K562 (cell line): ENCODE measurements at regions not wholly inside any gene's neighbourhood (a gene's known extent, or its start where the extent isn't known, plus 50 kb on each side); places are given as distances from the start of the nearest gene placed in this dataset.

Experiments used
- ATAC-seq: fragments of 200-7000 bp; cut with Tn5 transposase; 3 replicates; pipeline ENCODE4 v1.9.1; 2020; ENCODE audit warnings: moderate library complexity
- BruUV-seq: library from RNA; stranded (reverse); fragments of 400-500 nt; replicated peaks from 2 replicates; lab custom pipeline; 2021; lab: Mats Ljungman, UMichigan
- CTCF ChIA-PET: fragments of 300-600 bp; formaldehyde crosslinking; extraction: SDS; loops from one replicate; lab custom pipeline; 2021; ENCODE audit warnings: low intra/inter-chr PET ratio; lab: Yijun Ruan, JAX
- POLR2A ChIA-PET: fragments of 300-600, 350-650 bp; sonication (Branson Sonifier 250); formaldehyde crosslinking; extraction: SDS; loops from one replicate; lab custom pipeline; 2021; ENCODE audit warnings: antibody characterized with exemption, inconsistent platforms; lab: Yijun Ruan, JAX
- DNase-seq, 4 experiments: peaks; one replicate each; pipeline versions ENCODE4 v3.0.0 to v3.0.0-alpha.2; 2011 to 2018; ENCODE audit warnings: low spot score in 3 of 4, mixed read lengths in 3 of 4; ENCODE audit errors: extremely low read depth in 1 of 4
- FAIRE-seq: peaks from 2 replicates; lab custom pipeline; 2011; peaks lifted over from hg19 to GRCh38; lab: Jason Lieb, UNC
- H2AFZ ChIP-seq: 2 replicates; pipeline ENCODE4 v1.6.0; 2011; ENCODE audit warnings: low read depth, low read length, control low read depth, inconsistent platforms
- H3K27ac ChIP-seq: fragments of 200-600 bp; 3 replicates; pipeline ENCODE4 v1.8.0; 2011; ENCODE audit warnings: low read depth, mild to moderate bottlenecking, control low read depth, inconsistent platforms, low read length, moderate library complexity, mixed read lengths; ENCODE audit errors: extremely low read depth
- H3K27me3 ChIP-seq, 2 experiments: fragments of 300-600 bp in 1 of 2; 2 replicates in 1 of 2; 3 replicates in 1 of 2; pipeline versions ENCODE4 v1.6.0 to v1.8.0; 2011; ENCODE audit warnings: inconsistent platforms in 2 of 2, low read length in 2 of 2, mild to moderate bottlenecking in 1 of 2, mixed read lengths in 1 of 2, moderate library complexity in 1 of 2; ENCODE audit not compliant: control insufficient read depth in 2 of 2, insufficient read depth in 2 of 2
- H3K36me3 ChIP-seq: fragments of 300-600 bp; 3 replicates; pipeline ENCODE4 v1.8.0; 2011; ENCODE audit warnings: mild to moderate bottlenecking, low read length, inconsistent platforms; ENCODE audit not compliant: control insufficient read depth, insufficient read depth
- H3K4me1 ChIP-seq, 2 experiments: fragments of 200-600 bp in 1 of 2; replicated peaks in 1 of 2; 2 replicates in 1 of 2; 3 replicates in 1 of 2; pipeline versions ENCODE4 v1.5.1 to v1.8.0; 2011; ENCODE audit warnings: inconsistent platforms in 2 of 2, low read length in 2 of 2, mild to moderate bottlenecking in 1 of 2, mixed read lengths in 1 of 2, moderate library complexity in 1 of 2; ENCODE audit not compliant: control insufficient read depth in 2 of 2, insufficient read depth in 2 of 2
- H3K4me2 ChIP-seq: 2 replicates; pipeline ENCODE4 v1.6.1; 2011; ENCODE audit warnings: low read length, control low read depth, inconsistent platforms, mixed read lengths; ENCODE audit not compliant: insufficient read depth
- H3K4me3 ChIP-seq: fragments of 200-600 bp; sonication (generic), shearing (Covaris generic); 2 replicates; pipeline ENCODE4 v1.5.1; 2016; ENCODE audit warnings: control low read depth, inconsistent platforms
- H3K79me2 ChIP-seq: fragments of 200-600 bp; 3 replicates; pipeline ENCODE4 v1.8.0; 2011; ENCODE audit warnings: low read length, inconsistent platforms; ENCODE audit not compliant: control insufficient read depth, insufficient read depth
- H3K9ac ChIP-seq, 2 experiments: 2 replicates each; pipeline versions ENCODE4 v1.6.0 to v1.6.1; 2011; ENCODE audit warnings: low read depth in 2 of 2, low read length in 2 of 2, control low read depth in 1 of 2, inconsistent platforms in 1 of 2, mild to moderate bottlenecking in 1 of 2, mixed read lengths in 1 of 2; ENCODE audit not compliant: insufficient read depth in 1 of 2
- H3K9me1 ChIP-seq: one replicate; pipeline ENCODE4 v1.6.0; 2011; ENCODE audit warnings: inconsistent platforms, mild to moderate bottlenecking, low read length, moderate library complexity; ENCODE audit not compliant: control insufficient read depth, insufficient read depth
- H3K9me3 ChIP-seq: replicated peaks from 2 replicates; pipeline ENCODE4 v1.5.1; 2011; ENCODE audit warnings: low read depth, low read length, inconsistent platforms; ENCODE audit not compliant: control insufficient read depth, insufficient read depth
- H4K20me1 ChIP-seq: replicated peaks from 2 replicates; pipeline ENCODE4 v1.6.1; 2011; ENCODE audit warnings: low read length, inconsistent platforms, mixed read lengths; ENCODE audit not compliant: control insufficient read depth, insufficient read depth
- CBX1 ChIP-seq: sonication (generic); IDR thresholded peaks from 2 replicates; pipeline ENCODE4 v1.6.1; 2016; ENCODE audit warnings: antibody characterized with exemption, low read depth, mild to moderate bottlenecking
- CCNT2 ChIP-seq: IDR thresholded peaks from 2 replicates; pipeline ENCODE4 v1.6.1; 2011; ENCODE audit warnings: borderline replicate concordance, low read depth, mild to moderate bottlenecking, moderate library complexity, mixed read lengths, low read length; ENCODE audit not compliant: insufficient read length; ENCODE audit errors: extremely low read depth
- E2F5 ChIP-seq: sonication (generic); formaldehyde crosslinking; IDR thresholded peaks from 2 replicates; pipeline ENCODE4 v1.8.0; 2022; ENCODE audit warnings: mild to moderate bottlenecking, missing genetic modification reagents
- E4F1 ChIP-seq: fragments of 250-450 bp; sonication (Bioruptor Pico); IDR thresholded peaks from 2 replicates; pipeline ENCODE4 v1.5.0; 2021; ENCODE audit warnings: mild to moderate bottlenecking, borderline replicate concordance
- ELF1 ChIP-seq: fragments of 200-800 bp; sonication (Bioruptor generic); IDR thresholded peaks from 2 replicates; pipeline ENCODE4 v1.6.1; 2016; ENCODE audit warnings: missing genetic modification characterization, missing compliant biosample characterization
- MAFF ChIP-seq: IDR thresholded peaks from 2 replicates; pipeline ENCODE4 v1.6.1; 2012; ENCODE audit warnings: low read length, improper control_type of control experiment
- RAD21 ChIP-seq, 2 experiments: fragments of 250-450 bp in 1 of 2; fragments of 450-650 bp in 1 of 2; sonication (Bioruptor Pico) in 1 of 2; formaldehyde crosslinking in 1 of 2; IDR thresholded peaks in 1 of 2; conservative IDR thresholded peaks in 1 of 2; 2 replicates each; pipeline versions ENCODE4 v1.4.0 to v1.8.0; 2020 to 2022; ENCODE audit warnings: mild to moderate bottlenecking in 2 of 2, moderate library complexity in 1 of 2
- ZBTB9 ChIP-seq: fragments of 450-650 bp; formaldehyde crosslinking; IDR thresholded peaks from 2 replicates; pipeline ENCODE4 v1.4.0; 2020; ENCODE audit warnings: mild to moderate bottlenecking, moderate library complexity
- WGBS: fragments of 100-300 bp; shearing (Covaris generic); methylation state at CpG from one replicate; pipeline ENCODE4 v1.1.6; 2016; ENCODE audit warnings: low coverage, mixed read lengths; ENCODE audit not compliant: insufficient coverage; ENCODE audit errors: missing lambda C conversion rate; 5-methylcytosine and 5-hydroxymethylcytosine counted together
- in situ Hi-C: fragments of 300-500 bp; cut with MboI; formaldehyde crosslinking; loops from 4 replicates; pipeline ENCODE4 v1.15.0; 2018; ENCODE audit warnings: inconsistent platforms, mixed read lengths
- intact Hi-C: fragments of 100-400 bp; cut with micrococcal nuclease; formaldehyde crosslinking; loops from 2 replicates; pipeline ENCODE4 v1.14.2; 2022

GRCh38 chr9:1878811-1879210 is 136.3 kb upstream of the SMARCA2 start (continued):
- no peak for TF ChIP-seq ELF1 (tag)
- no peak for TF ChIP-seq CBX1
- no peak for TF ChIP-seq ZBTB9 (CRISPR knock-in tag)
- TF ChIP-seq CCNT2 = no peak
- TF ChIP-seq MAFF = no peak
- TF ChIP-seq E2F5 (CRISPR knock-in tag) = no peak

GRCh38 chr9:1879501-1879900 is 135.6 kb upstream of the SMARCA2 start:
- no peak for TF ChIP-seq E4F1 (CRISPR knock-in tag)
- TF ChIP-seq RAD21 (CRISPR knock-in tag; conservative IDR thresholded peaks at IDR 0.05 in 1 of 2, IDR thresholded peaks at IDR 0.05 in 1 of 2) = no peak
- in situ Hi-C loops = no loop called here
- POLR2A ChIA-PET = no interaction called here

More at GRCh38 chr9:1879501-1879900, 135.6 kb upstream of the SMARCA2 start:
- no peak overlapping the region for H3K27ac ChIP-seq
- DNase-seq (no peak), ATAC-seq (no peak), FAIRE-seq (no peak)
- intact Hi-C loops = loop anchor here (10.0 kb wide), 1 partner anchor 995 kb away; no protein-coding TSS in a partner anchor
- 5% methylated on average over 4 of the region's 4 CpGs for WGBS
- H2AFZ ChIP-seq = no peak overlapping the region
- no peaks in the 10 kb centered on the region for H4K20me1 ChIP-seq
- CTCF ChIA-PET = no interaction called here
- no TSS peak for BruUV-seq
- H3K79me2 ChIP-seq = no peaks in the 10 kb centered on the region
- H3K4me1 ChIP-seq = no peaks in the 10 kb centered on the region
- H3K9ac ChIP-seq = no peak overlapping the region
- no peaks in the 10 kb centered on the region for H3K27me3 ChIP-seq
- no peaks in the 10 kb centered on the region for H3K36me3 ChIP-seq
- H3K4me3 ChIP-seq = no peak overlapping the region
- no peaks in the 10 kb centered on the region for H3K9me1 ChIP-seq
- H3K9me3 ChIP-seq = no peaks in the 10 kb centered on the region
- H3K4me2 ChIP-seq = no peak overlapping the region
